Colonic mucosa (tissue), 4 donors: ENCODE measurements at regions not wholly inside any gene's neighbourhood (a gene's known extent, or its start where the extent isn't known, plus 50 kb on each side); places are given as distances from the start of the nearest gene placed in this dataset.

Experiments used
- DNase-seq: peaks from one replicate; pipeline ENCODE4 v3.0.0-alpha.2; 2020
- H3K27ac ChIP-seq: fragments of 200-600 bp; one replicate; pipeline ENCODE4 v1.8.0; 2021
- H3K27me3 ChIP-seq: fragments of 200-600 bp; one replicate; pipeline ENCODE4 v1.8.0; 2021
- H3K36me3 ChIP-seq: fragments of 200-600 bp; one replicate; pipeline ENCODE4 v1.8.0; 2021
- H3K4me1 ChIP-seq: fragments of 200-600 bp; one replicate; pipeline ENCODE4 v1.8.0; 2021; ENCODE audit warnings: mild to moderate bottlenecking
- H3K4me3 ChIP-seq: fragments of 200-600 bp; one replicate; pipeline ENCODE4 v1.8.0; 2021
- H3K9ac ChIP-seq, 2 donors: one replicate each; pipeline ENCODE4 v1.7.0; 2013; ENCODE audit warnings: control low read depth in 2 of 2, low read depth in 2 of 2, low read length in 2 of 2
- H3K9me3 ChIP-seq: fragments of 200-600 bp; one replicate; pipeline ENCODE4 v1.8.0; 2021
- intact Hi-C: fragments of 100-400 bp; cut with DNase I; formaldehyde crosslinking; loops from one replicate; pipeline ENCODE4 v1.14.1; 2022
- TF ChIP-seq, protein P1 (sequence below): fragments of 200-600 bp; IDR thresholded peaks from one replicate; pipeline ENCODE4 v1.8.0; 2022; ENCODE audit warnings: antibody characterized with exemption, mild to moderate bottlenecking
- donor health status: healthy.
- donor health status: DM: no; HTN: no; CAD: no.
- donor health status: DM: no; HTN: no; CAD: no.

DNA sequence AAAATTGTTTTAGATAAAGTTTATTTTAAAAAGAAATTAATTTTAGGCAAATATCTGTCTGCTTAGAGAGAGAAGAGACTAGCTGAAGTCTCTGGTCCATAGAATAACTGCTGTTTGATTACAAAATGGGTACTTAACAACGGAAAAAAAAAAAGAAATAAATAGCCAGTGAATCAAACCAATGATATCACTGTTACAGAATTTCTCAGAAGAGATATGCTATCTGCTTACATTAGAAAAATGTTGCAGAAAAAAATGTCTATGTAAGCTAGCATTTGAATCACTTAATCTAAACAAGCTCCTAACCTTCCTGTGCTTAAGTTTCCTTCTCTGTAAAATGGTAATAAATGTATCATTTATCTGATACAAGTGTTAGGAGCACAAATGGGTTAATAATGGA, 189.9 kb downstream of the IL15 start:
- Histone ChIP-seq H3K36me3 (no peaks in the 10 kb centered on the region), H3K9me3 (no peaks in the 10 kb centered on the region), H3K27me3 (no peaks in the 10 kb centered on the region), H3K9ac (no peak overlapping the region), H3K27ac (no peak overlapping the region), H3K4me1 (no peaks in the 10 kb centered on the region), H3K4me3 (no peak overlapping the region)
- intact Hi-C loops = no loop called here
- no peak for DNase-seq
- TF ChIP-seq, protein P1, sequence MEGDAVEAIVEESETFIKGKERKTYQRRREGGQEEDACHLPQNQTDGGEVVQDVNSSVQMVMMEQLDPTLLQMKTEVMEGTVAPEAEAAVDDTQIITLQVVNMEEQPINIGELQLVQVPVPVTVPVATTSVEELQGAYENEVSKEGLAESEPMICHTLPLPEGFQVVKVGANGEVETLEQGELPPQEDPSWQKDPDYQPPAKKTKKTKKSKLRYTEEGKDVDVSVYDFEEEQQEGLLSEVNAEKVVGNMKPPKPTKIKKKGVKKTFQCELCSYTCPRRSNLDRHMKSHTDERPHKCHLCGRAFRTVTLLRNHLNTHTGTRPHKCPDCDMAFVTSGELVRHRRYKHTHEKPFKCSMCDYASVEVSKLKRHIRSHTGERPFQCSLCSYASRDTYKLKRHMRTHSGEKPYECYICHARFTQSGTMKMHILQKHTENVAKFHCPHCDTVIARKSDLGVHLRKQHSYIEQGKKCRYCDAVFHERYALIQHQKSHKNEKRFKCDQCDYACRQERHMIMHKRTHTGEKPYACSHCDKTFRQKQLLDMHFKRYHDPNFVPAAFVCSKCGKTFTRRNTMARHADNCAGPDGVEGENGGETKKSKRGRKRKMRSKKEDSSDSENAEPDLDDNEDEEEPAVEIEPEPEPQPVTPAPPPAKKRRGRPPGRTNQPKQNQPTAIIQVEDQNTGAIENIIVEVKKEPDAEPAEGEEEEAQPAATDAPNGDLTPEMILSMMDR = no peak

DNA sequence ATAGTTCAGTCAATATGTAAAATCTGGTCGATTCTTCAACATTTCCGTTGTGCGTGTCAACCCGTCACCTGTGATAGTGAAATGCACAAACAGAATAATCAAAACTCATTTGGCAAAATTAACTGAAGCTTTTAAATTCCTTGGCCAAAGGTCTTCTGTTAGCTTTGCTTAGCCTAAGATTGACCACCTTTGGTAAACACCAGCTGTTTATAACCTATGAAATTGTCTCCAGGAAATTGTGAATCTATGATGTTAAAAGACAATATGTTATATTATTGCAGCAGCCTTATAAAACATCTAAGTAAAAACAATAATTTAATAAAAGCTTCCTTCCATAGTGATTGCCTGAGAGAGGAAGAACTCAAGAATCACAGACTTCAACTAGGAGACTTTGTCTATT, 196.8 kb downstream of the IL15 start:
- H3K4me3 ChIP-seq = no peak overlapping the region
- TF ChIP-seq, protein P1 = no peak
- H3K27me3 ChIP-seq = no peaks in the 10 kb centered on the region
- DNase-seq = no peak
- H3K9ac ChIP-seq = no peak overlapping the region
- no peaks in the 10 kb centered on the region for H3K9me3 ChIP-seq
- no peaks in the 10 kb centered on the region for H3K36me3 ChIP-seq
- intact Hi-C loops = no loop called here
- H3K27ac ChIP-seq = no peak overlapping the region
- no peaks in the 10 kb centered on the region for H3K4me1 ChIP-seq

DNA sequence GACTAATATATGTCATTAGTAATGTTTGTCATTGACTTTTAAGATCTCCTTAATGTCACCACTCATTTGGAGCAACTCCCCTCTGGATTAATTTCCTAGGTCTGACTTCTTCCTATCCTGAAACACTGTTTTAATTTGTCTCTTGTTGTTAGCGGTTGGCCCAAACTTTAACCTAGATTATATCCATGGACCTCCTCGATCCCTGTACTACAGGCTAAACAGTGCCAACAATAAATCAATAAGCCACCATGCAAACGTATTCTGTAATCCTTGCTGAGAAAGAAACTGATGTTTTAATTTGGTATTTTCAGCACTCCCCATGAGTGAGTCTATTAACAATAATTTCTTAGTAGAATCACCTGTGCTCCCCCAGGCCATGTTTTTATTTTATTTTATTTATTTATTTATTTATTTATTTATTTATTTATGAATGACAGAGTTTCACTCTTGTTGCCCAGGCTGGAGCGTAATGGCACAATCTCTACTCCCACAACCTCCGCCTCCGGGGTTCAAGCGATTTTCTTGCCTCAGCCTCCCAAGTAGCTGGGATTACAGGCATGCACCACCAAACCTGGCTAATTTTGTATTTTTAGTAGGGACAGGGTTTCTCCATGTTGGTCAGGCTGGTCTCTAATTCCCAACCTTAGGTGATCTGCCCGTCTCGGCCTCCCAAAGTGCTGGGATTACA, 204.1 kb downstream of the IL15 start:
- H3K27ac ChIP-seq = no peak overlapping the region
- intact Hi-C loops = no loop called here
- H3K9ac ChIP-seq = no peak overlapping the region
- H3K9me3 ChIP-seq = no peaks in the 10 kb centered on the region
- H3K4me1 ChIP-seq = no peaks in the 10 kb centered on the region
- H3K36me3 ChIP-seq = no peaks in the 10 kb centered on the region
- TF ChIP-seq, protein P1 = no peak
- H3K4me3 ChIP-seq = no peak overlapping the region
- DNase-seq = no peak
- no peaks in the 10 kb centered on the region for H3K27me3 ChIP-seq

DNA sequence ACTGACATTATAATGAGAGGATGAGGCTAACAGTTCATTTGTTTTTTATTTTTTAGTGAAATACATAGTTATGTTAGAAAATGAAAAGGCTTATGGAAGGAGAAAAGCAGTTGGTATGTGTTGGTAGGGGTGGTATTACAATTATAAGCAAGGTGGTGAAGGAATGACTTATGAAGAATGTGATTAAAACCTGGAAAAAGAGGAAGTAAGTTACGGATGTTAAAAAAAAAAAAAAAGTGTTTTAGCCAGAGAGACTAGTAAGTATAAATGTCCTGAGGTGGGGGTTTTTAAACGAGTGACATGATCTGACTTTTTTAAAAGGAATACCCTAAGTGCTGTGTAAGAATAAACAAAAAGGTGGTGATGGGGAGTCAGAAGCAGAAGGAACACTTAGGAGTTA, 206.8 kb downstream of the IL15 start:
- no peak overlapping the region for H3K27ac ChIP-seq
- H3K4me3 ChIP-seq = no peak overlapping the region
- no peaks in the 10 kb centered on the region for H3K9me3 ChIP-seq
- TF ChIP-seq, protein P1 = no peak
- DNase-seq = no peak
- H3K27me3 ChIP-seq = no peaks in the 10 kb centered on the region
- no peaks in the 10 kb centered on the region for H3K36me3 ChIP-seq
- no peaks in the 10 kb centered on the region for H3K4me1 ChIP-seq
- H3K9ac ChIP-seq = no peak overlapping the region
- intact Hi-C loops = no loop called here

DNA sequence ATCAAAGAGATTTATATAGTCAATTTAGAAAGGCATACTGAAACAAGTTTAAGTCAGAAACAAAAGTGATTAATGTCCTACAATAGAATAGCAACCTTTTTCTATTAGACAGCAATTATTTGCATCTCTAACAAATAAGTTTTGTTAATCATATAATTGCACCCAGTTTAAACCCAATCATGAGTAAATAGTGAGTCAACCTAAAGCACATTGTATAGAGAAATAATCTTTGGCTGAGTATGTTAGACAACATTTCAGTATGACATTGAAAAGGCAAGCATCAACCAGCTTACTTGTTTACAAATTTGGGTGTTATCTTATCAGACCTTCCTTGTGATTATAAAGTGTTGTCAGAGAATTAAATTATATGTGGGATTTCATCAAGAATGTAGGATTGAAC, 209.5 kb downstream of the IL15 start:
- TF ChIP-seq, protein P1 = no peak
- no peak for DNase-seq
- H3K9ac ChIP-seq = no peak overlapping the region
- no peaks in the 10 kb centered on the region for H3K4me1 ChIP-seq
- no peaks in the 10 kb centered on the region for H3K36me3 ChIP-seq
- H3K27me3 ChIP-seq = no peaks in the 10 kb centered on the region
- no peak overlapping the region for H3K27ac ChIP-seq
- no peak overlapping the region for H3K4me3 ChIP-seq
- H3K9me3 ChIP-seq = no peaks in the 10 kb centered on the region
- intact Hi-C loops = no loop called here
